HG03064 (cell line): ENCODE measurements at regions not wholly inside any gene's neighbourhood (a gene's known extent, or its start where the extent isn't known, plus 50 kb on each side); places are given as distances from the start of the nearest gene placed in this dataset.
"Not testable (repeated sequence)": the region's sequence is repeated elsewhere in the genome, so short reads cannot be mapped to it uniquely, and the experiment has no call there.

Experiments
- ATAC-seq: cut with Tn5 transposase; IDR thresholded peaks from one replicate; pipeline ENCODE4 v1.9.1; 2021; ENCODE audit warnings: low read depth; ENCODE audit not compliant: unreplicated experiment

- no peak for ATAC-seq
Observed at GRCh38 chr9:124164811-124165210, 92.9 kb upstream of the NEK6 start.

- ATAC-seq: no peak
Observed at GRCh38 chr9:124174433-124174832, 83.3 kb upstream of the NEK6 start.

- ATAC-seq: not testable (repeated sequence)
Observed at GRCh38 chr9:124177522-124177921, 80.2 kb upstream of the NEK6 start.

- ATAC-seq: no peak
Observed at GRCh38 chr9:124179196-124180071, 78.3 kb upstream of the NEK6 start.

GRCh38 chr9:124180557-124180956 lies 77.2 kb upstream of the NEK6 start:
- ATAC-seq: no peak

- no peak for ATAC-seq
Observed at GRCh38 chr9:124182741-124183140, 75.0 kb upstream of the NEK6 start.

- ATAC-seq: no peak
Observed at GRCh38 chr9:124183772-124184171, 74.0 kb upstream of the NEK6 start.

GRCh38 chr9:124185413-124185812 lies 72.3 kb upstream of the NEK6 start:
- ATAC-seq: no peak

- ATAC-seq: no peak
Observed at GRCh38 chr9:124187311-124187710, 70.4 kb upstream of the NEK6 start.

GRCh38 chr9:124188331-124189110 lies 69.2 kb upstream of the NEK6 start:
- no peak for ATAC-seq

GRCh38 chr9:124190761-124191160 lies 67.0 kb upstream of the NEK6 start:
- ATAC-seq: no peak

- ATAC-seq: no peak
Observed at GRCh38 chr9:124191691-124192395, 65.9 kb upstream of the NEK6 start.

GRCh38 chr9:124196814-124197176 lies 61.0 kb upstream of the NEK6 start:
- ATAC-seq: no peak

- peak; percentile 47 for ATAC-seq
Observed at GRCh38 chr9:124197177-124198095, 60.3 kb upstream of the NEK6 start.

GRCh38 chr9:124198331-124198730 lies 59.4 kb upstream of the NEK6 start:
- ATAC-seq: no peak

GRCh38 chr9:124198948-124199347 lies 58.8 kb upstream of the NEK6 start:
- ATAC-seq: no peak

- no peak for ATAC-seq
Observed at GRCh38 chr9:124199474-124199873, 58.3 kb upstream of the NEK6 start.

GRCh38 chr9:124202447-124202971 lies 55.2 kb upstream of the NEK6 start:
- ATAC-seq: peak; percentile 58

GRCh38 chr9:124205686-124206352 lies 51.9 kb upstream of the NEK6 start:
- ATAC-seq: no peak
